ENCODE measurements at regions not wholly inside any gene's neighbourhood (a gene's known extent, or its start where the extent isn't known, plus 50 kb on each side); places are given as distances from the start of the nearest gene placed in this dataset.

GRCh38 chr17:15009087-15009486, 256.0 kb downstream of the PMP22 start:
- Mint-ChIP-seq H3K27ac (no peak overlapping the region), H3K4me3 (no peak overlapping the region), H3K36me3 (no peaks in the 10 kb centered on the region), H3K27me3 (no peaks in the 10 kb centered on the region), H3K9me3 (ENCODE audit: low read depth) (no peaks in the 10 kb centered on the region), H3K4me1 (no peaks in the 10 kb centered on the region)
- no peak for DNase-seq
- CTCF ChIA-PET: no interaction called here
- ATAC-seq: no peak

GRCh38 chr17:15007147-15007553, 258.0 kb downstream of the PMP22 start:
- Mint-ChIP-seq H3K4me1 (no peaks in the 10 kb centered on the region), H3K27ac (no peak overlapping the region), H3K27me3 (no peaks in the 10 kb centered on the region), H3K36me3 (no peaks in the 10 kb centered on the region), H3K4me3 (no peak overlapping the region), H3K9me3 (ENCODE audit: low read depth) (no peaks in the 10 kb centered on the region)
- CTCF ChIA-PET: no interaction called here
- ATAC-seq (no peak), DNase-seq (no peak)

- no peaks in the 10 kb centered on the region for H3K4me1 Mint-ChIP-seq
- CTCF ChIA-PET: no interaction called here
Observed at GRCh38 chr17:15006421-15007128, 258.6 kb downstream of the PMP22 start.

GRCh38 chr17:15000661-15001060, 264.5 kb downstream of the PMP22 start:
- H3K4me1 Mint-ChIP-seq: peaks cover 4% of the 10 kb centered on the region
- H3K4me3 Mint-ChIP-seq: no peak overlapping the region
- H3K27me3 Mint-ChIP-seq: no peaks in the 10 kb centered on the region
- no peak overlapping the region for H3K27ac Mint-ChIP-seq
- no peak for ATAC-seq
- peaks cover 2% of the 10 kb centered on the region for H3K9me3 Mint-ChIP-seq (ENCODE audit: low read depth)
- H3K36me3 Mint-ChIP-seq: no peaks in the 10 kb centered on the region
- no peak for DNase-seq
- CTCF ChIA-PET: no interaction called here

More at GRCh38 chr17:15006421-15007128, 258.6 kb downstream of the PMP22 start:
- DNase-seq (no peak), ATAC-seq (no peak)
- H3K4me3 Mint-ChIP-seq: no peak overlapping the region
- no peaks in the 10 kb centered on the region for H3K9me3 Mint-ChIP-seq (ENCODE audit: low read depth)
- no peaks in the 10 kb centered on the region for H3K27me3 Mint-ChIP-seq
- no peak overlapping the region for H3K27ac Mint-ChIP-seq
- no peaks in the 10 kb centered on the region for H3K36me3 Mint-ChIP-seq

GRCh38 chr17:14997290-14997689, 267.8 kb downstream of the PMP22 start:
- Mint-ChIP-seq H3K4me1 (peaks cover 4% of the 10 kb centered on the region), H3K27me3 (no peaks in the 10 kb centered on the region), H3K4me3 (no peak overlapping the region), H3K36me3 (no peaks in the 10 kb centered on the region), H3K27ac (no peak overlapping the region), H3K9me3 (ENCODE audit: low read depth) (peaks cover 2% of the 10 kb centered on the region)
- CTCF ChIA-PET: no interaction called here
- ATAC-seq (no peak), DNase-seq (no peak)

- Mint-ChIP-seq H3K27ac (no peak overlapping the region), H3K4me1 (no peaks in the 10 kb centered on the region), H3K4me3 (no peak overlapping the region), H3K27me3 (peaks cover 2% of the 10 kb centered on the region), H3K36me3 (no peaks in the 10 kb centered on the region), H3K9me3 (ENCODE audit: low read depth) (peaks cover 2% of the 10 kb centered on the region)
- CTCF ChIA-PET: no interaction called here
- ATAC-seq: no peak
- DNase-seq: no peak
Observed at GRCh38 chr17:14986127-14986526, 279.0 kb downstream of the PMP22 start.

- no peak for DNase-seq
- H3K4me3 Mint-ChIP-seq: no peak overlapping the region
- peaks cover 6% of the 10 kb centered on the region for H3K4me1 Mint-ChIP-seq
- H3K27me3 Mint-ChIP-seq: peaks cover 3% of the 10 kb centered on the region
- H3K9me3 Mint-ChIP-seq (ENCODE audit: low read depth): peaks cover 26% of the 10 kb centered on the region
- H3K36me3 Mint-ChIP-seq: peaks cover 21% of the 10 kb centered on the region
- ATAC-seq: no peak
- H3K27ac Mint-ChIP-seq: no peak overlapping the region
- CTCF ChIA-PET: no interaction called here
Observed at GRCh38 chr17:14972844-14973243, 292.3 kb downstream of the PMP22 start.

GRCh38 chr17:14971054-14971453, 294.1 kb downstream of the PMP22 start:
- DNase-seq (no peak), ATAC-seq (no peak)
- Mint-ChIP-seq H3K4me1 (peaks cover 6% of the 10 kb centered on the region), H3K36me3 (peaks cover 21% of the 10 kb centered on the region), H3K27me3 (peaks cover 3% of the 10 kb centered on the region), H3K4me3 (no peak overlapping the region), H3K27ac (no peak overlapping the region), H3K9me3 (ENCODE audit: low read depth) (peaks cover 26% of the 10 kb centered on the region)
- CTCF ChIA-PET: interaction anchor here (1.1 kb wide), 1 partner anchor 45 kb away, joined by 3 read pairs; no protein-coding TSS in a partner anchor

GRCh38 chr17:14959106-14959648, 305.9 kb downstream of the PMP22 start:
- H3K4me1 Mint-ChIP-seq: no peaks in the 10 kb centered on the region
- H3K4me3 Mint-ChIP-seq: no peak overlapping the region
- ATAC-seq (no peak), DNase-seq (no peak)
- H3K27me3 Mint-ChIP-seq: no peaks in the 10 kb centered on the region
- no peaks in the 10 kb centered on the region for H3K36me3 Mint-ChIP-seq
- CTCF ChIA-PET: no interaction called here
- H3K27ac Mint-ChIP-seq: no peak overlapping the region
- H3K9me3 Mint-ChIP-seq (ENCODE audit: low read depth): no peaks in the 10 kb centered on the region

- CTCF ChIA-PET: no interaction called here
- Mint-ChIP-seq H3K36me3 (no peaks in the 10 kb centered on the region), H3K27me3 (no peaks in the 10 kb centered on the region), H3K4me3 (no peak overlapping the region), H3K9me3 (ENCODE audit: low read depth) (no peaks in the 10 kb centered on the region), H3K27ac (no peak overlapping the region), H3K4me1 (no peaks in the 10 kb centered on the region)
- ATAC-seq: no peak
- DNase-seq: no peak
Observed at GRCh38 chr17:14953405-14953804, 311.7 kb downstream of the PMP22 start.

- H3K4me1 Mint-ChIP-seq: no peaks in the 10 kb centered on the region
- no peaks in the 10 kb centered on the region for H3K27me3 Mint-ChIP-seq
- no peak for DNase-seq
Observed at GRCh38 chr17:14950686-14951085, 314.4 kb downstream of the PMP22 start.

GRCh38 chr17:14950216-14950615, 314.9 kb downstream of the PMP22 start:
- H3K4me1 Mint-ChIP-seq: no peaks in the 10 kb centered on the region
- no peaks in the 10 kb centered on the region for H3K9me3 Mint-ChIP-seq (ENCODE audit: low read depth)
- H3K27me3 Mint-ChIP-seq: no peaks in the 10 kb centered on the region
- CTCF ChIA-PET: no interaction called here
- no peak for ATAC-seq
- no peaks in the 10 kb centered on the region for H3K36me3 Mint-ChIP-seq
- no peak for DNase-seq
- no peak overlapping the region for H3K27ac Mint-ChIP-seq
- no peak overlapping the region for H3K4me3 Mint-ChIP-seq

More at GRCh38 chr17:14950686-14951085, 314.4 kb downstream of the PMP22 start:
- H3K36me3 Mint-ChIP-seq: no peaks in the 10 kb centered on the region
- no peak for ATAC-seq
- no peak overlapping the region for H3K4me3 Mint-ChIP-seq
- CTCF ChIA-PET: no interaction called here
- no peaks in the 10 kb centered on the region for H3K9me3 Mint-ChIP-seq (ENCODE audit: low read depth)
- H3K27ac Mint-ChIP-seq: no peak overlapping the region

GRCh38 chr17:14947671-14948070, 317.5 kb downstream of the PMP22 start:
- Mint-ChIP-seq H3K4me1 (no peaks in the 10 kb centered on the region), H3K27ac (no peak overlapping the region), H3K36me3 (no peaks in the 10 kb centered on the region), H3K4me3 (no peak overlapping the region), H3K27me3 (no peaks in the 10 kb centered on the region), H3K9me3 (ENCODE audit: low read depth) (no peaks in the 10 kb centered on the region)
- ATAC-seq (no peak), DNase-seq (no peak)
- CTCF ChIA-PET: no interaction called here

GRCh38 chr17:14946481-14946880, 318.6 kb downstream of the PMP22 start:
- H3K4me3 Mint-ChIP-seq: no peak overlapping the region
- no peak for ATAC-seq

More at GRCh38 chr17:14946481-14946880, 318.6 kb downstream of the PMP22 start:
- H3K4me1 Mint-ChIP-seq: no peaks in the 10 kb centered on the region
- H3K27ac Mint-ChIP-seq: no peak overlapping the region
- DNase-seq: no peak
- CTCF ChIA-PET: interaction anchor here (2.0 kb wide), 1 partner anchor 20 kb away, joined by 6 read pairs; no protein-coding TSS in a partner anchor
- no peaks in the 10 kb centered on the region for H3K9me3 Mint-ChIP-seq (ENCODE audit: low read depth)
- no peaks in the 10 kb centered on the region for H3K36me3 Mint-ChIP-seq
- no peaks in the 10 kb centered on the region for H3K27me3 Mint-ChIP-seq

Measured in activated CD8-positive, alpha-beta memory T cell treated with anti-CD3 and anti-CD28 coated beads, Interleukin-2, amount 10 ng/mL, durations not matched to agents 7 days and 5 days (primary cell).